ENCODE measurements at regions not wholly inside any gene's neighbourhood (a gene's known extent, or its start where the extent isn't known, plus 50 kb on each side); places are given as distances from the start of the nearest gene placed in this dataset.
"Not testable (repeated sequence)": the region's sequence is repeated elsewhere in the genome, so short reads cannot be mapped to it uniquely, and the experiment has no call there.

DNA sequence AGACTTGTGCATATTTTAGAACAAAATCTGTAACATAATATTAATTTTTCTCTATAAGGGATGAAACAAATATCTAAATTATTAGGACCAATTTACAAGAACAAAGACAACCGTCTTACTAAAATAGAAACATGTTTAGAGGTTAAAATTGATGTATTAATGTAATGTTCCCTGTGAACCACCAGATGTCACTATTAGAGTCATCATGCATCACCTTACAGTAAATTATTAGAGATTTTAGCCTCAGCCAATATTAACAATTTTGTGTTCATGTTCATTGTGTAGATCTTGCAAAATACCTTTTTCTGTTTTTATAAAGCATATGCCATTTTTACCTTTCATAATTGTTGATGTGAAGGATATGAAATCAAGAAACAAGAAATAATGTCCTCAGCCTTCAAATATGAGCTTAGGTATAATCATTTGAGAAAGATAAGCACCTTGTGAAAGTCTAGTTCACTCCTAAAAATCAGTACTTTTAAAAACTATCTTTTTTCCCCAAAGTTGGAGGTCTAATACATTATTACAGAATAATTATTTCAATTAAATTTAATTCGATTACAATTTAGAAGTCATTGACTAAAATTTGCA lies 344.3 kb upstream of the KCNH7 start:
- no peak for DNase-seq

DNA sequence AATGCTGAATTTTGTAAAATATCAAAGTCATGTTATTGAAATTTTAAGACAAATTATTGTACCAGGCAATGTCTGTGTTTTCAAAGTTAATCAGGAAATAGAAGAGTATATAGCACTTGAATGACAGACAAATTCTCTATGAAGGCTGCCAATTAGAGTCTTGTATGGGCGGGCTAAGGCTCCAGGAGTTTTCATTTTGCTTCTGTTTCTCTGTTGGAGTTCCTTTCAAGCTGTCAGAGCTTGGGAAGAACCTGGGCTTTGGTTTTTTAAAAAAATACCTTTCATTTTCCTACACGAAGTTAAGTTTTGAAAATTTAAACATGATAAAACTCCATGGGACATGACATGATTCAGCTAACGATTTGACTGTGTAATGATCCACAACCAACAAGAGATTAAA lies 339.0 kb upstream of the KCNH7 start:
- no peak for DNase-seq

DNA sequence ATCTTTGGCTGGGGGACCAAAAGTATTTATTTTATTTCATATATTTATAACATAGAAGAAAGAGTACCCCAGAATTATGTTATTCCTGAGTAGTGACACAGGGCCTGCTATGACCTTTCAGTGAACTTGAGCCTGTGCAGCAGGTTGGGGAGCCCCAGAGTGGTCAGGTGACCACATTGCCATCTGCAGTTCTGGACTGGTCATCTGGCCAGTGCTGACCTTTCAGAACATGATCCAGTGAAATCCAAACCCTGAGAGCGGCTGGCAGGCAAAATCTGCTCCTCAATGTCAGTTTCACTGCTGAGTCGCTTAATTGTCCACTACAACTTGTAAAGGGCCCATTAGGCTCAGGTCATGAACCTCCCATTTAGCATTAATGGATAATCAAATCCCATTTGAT lies 336.7 kb upstream of the KCNH7 start:
- DNase-seq: no peak

- no peak for DNase-seq
Observed at GRCh38 chr2:163173591-163173990, 335.0 kb upstream of the KCNH7 start.

DNA sequence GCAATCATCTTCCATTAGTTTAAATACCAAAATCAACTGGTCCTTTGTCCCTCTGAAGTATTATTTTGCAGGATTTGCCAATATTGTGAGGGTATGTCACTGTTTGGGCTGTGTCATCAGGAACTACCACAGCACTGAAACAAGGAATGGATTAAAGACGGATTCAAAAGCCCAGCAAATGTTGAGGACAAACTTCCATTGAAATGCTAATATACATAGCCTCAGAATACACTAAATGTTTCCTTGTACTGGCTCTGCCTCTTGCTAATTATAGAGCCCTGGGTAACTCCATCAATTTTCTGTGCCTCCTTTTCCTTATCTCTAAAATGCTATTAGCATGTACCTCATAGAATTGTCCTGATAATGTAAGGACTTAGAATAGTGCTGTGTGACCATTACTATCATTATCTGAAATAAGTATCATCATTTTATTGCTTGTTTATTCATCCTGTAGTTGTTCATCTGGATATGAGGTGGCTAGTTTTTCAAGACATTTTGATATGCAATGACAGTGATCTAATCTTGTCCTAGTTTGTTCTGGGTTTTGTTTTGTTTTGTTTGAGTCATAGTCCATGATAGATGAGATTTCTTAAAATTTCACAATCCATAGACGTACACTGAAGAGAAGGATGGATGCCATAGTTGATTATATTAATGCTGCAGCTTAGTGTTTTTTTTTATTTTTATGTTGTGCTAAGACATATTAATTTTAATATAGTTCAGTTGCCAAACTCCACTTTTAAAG lies 333.4 kb upstream of the KCNH7 start:
- DNase-seq: no peak

- no peak for DNase-seq
Observed at GRCh38 chr2:163157891-163158496, 319.4 kb upstream of the KCNH7 start.

DNA sequence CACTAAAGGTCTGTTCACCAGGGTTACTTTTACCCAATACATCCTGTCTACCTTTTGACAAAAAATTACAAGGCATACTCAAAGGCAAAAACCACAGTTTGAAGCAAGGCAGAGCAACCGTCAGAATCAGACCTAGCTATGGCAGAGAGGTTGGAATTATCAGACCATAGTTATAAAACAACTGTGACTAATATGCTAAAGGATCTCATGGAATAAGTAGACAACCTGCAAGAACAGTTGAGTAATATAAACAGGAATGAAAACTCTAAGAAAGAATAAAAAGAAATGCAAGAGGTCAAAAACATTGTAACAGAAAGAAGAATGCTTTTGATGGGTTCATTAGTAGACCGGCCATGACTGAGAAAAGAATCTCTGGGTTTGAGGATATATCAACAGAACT lies 318.8 kb upstream of the KCNH7 start:
- DNase-seq: no peak

- DNase-seq: no peak
Observed at GRCh38 chr2:163155925-163156324, 317.4 kb upstream of the KCNH7 start.

DNA sequence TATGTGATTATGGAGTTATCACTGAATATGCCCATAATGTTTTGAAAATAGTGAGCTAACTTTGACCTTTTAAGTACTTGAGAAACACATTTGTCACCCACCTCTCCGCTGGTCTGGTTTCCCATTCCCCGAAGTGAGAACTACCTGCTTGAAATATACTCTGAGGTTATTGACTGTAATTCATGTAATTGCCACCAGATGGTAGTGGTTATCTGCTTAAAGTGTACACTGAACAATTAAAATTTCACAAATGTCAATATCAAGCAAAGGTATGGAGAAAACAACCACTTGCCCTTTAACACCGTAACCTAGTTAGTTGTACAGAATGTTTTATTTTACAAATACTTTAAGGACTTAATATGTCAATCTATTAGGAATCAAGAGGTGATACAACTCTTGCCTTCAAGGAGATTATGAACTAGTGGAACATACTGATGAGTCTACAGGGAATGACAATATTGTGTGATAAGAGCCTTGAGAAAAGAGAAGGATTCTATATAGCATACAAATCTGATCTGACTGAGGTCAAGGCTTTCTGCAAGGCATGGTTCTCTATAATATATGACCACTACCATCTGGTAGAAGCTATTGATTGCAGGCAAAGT lies 316.8 kb upstream of the KCNH7 start:
- DNase-seq: no peak

DNA sequence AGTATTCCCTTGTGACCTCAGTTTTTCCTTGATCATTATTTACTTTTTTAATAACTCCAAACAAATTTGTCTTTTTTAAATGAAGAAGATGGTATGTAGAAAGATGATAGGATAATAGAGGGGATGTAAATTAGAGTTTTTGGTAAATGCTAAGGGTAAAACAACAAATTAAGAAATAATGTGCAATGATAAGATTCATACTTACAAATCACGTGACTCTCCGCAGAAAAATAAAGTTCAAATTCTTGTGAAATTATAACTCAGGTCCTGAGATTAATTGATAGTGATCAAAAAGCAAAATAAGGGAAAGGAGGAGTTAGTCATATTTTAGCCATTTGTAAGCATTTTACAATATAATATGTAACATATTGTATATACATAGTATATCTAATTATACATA lies 304.1 kb upstream of the KCNH7 start:
- DNase-seq: no peak

GRCh38 chr2:163138947-163139346 lies 300.4 kb upstream of the KCNH7 start:
- no peak for DNase-seq

DNA sequence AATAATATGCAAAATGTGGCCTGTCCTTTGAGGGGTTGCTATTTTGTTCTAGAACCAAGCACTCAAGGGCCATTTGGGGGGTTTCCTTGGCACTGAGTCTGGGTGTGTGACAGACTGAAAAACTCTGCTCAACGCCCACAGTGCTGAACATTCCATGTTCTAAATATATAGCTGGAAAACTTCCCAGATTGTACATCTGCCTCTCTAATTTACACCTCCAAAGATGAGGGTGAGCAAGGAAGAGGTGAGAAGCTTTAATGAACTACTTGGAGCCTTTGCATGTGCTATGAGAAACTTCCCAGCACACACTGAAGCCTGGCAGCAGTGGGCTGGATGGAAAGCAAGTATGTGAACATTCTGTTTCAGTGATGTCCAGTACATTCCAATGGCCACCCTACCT lies 296.7 kb upstream of the KCNH7 start:
- no peak for DNase-seq

GRCh38 chr2:163133602-163134001 lies 295.0 kb upstream of the KCNH7 start:
- DNase-seq: no peak

- DNase-seq: no peak
Observed at GRCh38 chr2:163132850-163133249, 294.3 kb upstream of the KCNH7 start.

DNA sequence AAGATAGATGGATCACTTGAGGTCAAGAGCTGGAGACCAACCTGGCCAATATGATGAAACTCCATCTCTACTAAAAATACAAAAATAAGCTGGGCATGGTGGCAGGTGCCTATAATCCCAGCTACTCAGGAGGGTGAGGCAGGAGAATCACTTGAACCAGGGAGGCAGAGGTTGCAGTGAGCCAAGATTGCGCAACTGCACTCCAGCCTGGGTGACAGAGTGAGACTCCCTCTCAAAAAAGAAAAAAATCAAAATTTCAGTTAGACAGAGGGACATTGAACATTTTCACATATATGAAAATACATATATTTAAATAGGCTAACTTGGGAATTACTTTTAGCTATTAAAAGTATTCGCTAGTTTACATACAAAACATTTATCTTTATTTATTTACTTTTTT lies 293.6 kb upstream of the KCNH7 start:
- DNase-seq: not testable (repeated sequence)

GRCh38 chr2:163123526-163123925 lies 285.0 kb upstream of the KCNH7 start:
- no peak for DNase-seq

DNA sequence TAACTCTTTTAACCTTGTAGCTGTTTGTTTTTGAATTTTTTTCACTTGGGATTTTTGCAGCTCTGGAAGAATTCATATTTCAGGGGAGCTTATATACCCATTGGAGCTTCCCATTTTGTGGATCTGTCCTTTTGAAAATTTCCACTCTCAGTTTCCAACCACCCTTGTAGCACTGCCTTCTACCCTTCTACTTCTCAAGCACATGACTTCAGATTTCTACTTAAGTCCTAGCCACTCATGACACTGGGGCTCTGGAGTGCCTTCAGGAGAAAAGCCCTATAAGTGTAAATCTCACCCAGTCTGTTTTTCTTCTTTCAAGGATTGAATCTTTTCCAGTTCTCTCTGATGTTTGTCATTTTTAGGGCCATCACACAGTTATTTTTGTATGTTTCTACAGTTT lies 283.7 kb upstream of the KCNH7 start:
- DNase-seq: no peak

- no peak for DNase-seq
Observed at GRCh38 chr2:163121483-163121882, 282.9 kb upstream of the KCNH7 start.

DNA sequence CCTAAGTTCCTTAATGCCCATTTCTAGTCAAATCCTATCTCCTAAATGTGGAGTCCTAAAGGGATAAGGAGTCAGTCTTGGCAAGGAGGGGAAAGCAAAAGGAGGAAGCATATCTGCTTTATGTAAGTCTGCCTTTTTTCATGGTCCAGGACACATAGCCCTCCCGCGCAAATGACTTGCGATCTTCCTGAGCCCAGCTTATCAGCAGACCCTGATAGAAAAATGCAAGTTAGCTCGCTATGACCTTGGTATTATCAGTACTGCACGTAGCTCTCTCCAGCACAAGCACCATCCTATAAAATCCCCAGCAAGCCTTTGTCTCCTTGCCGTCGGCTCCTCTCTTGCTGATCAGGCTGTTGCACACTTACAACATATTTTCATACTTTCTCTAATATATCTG lies 281.4 kb upstream of the KCNH7 start:
- DNase-seq: no peak

DNA sequence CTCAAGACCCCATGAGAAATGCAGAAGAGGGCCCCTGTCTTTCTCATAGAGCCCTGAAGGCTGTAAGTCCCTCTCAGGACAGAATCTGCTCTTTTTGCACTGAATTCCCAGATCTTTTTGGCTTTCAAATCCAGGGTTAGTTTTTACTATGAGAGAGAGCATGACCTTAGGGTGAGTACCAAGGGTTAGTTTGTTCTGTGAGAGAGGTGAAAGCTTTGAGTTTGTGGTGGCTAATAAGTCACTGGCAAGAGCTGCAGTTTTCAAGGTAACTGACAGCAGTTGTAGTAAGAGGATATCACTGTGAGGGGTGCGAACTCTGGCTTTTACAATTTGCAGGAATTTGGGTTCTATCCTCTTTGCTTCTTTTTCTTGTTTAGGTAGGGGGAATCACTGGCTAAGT lies 248.4 kb upstream of the KCNH7 start:
- no peak for DNase-seq

- DNase-seq: not testable (repeated sequence)
Observed at GRCh38 chr2:163085366-163086024, 246.9 kb upstream of the KCNH7 start.

- no peak for DNase-seq
Observed at GRCh38 chr2:163081754-163082153, 243.2 kb upstream of the KCNH7 start.

- DNase-seq: no peak
Observed at GRCh38 chr2:163077241-163077640, 238.7 kb upstream of the KCNH7 start.

- no peak for DNase-seq
Observed at GRCh38 chr2:163066085-163066484, 227.5 kb upstream of the KCNH7 start.

All from GOT3 (cell line).